ENCODE measurements at regions not wholly inside any gene's neighbourhood (a gene's known extent, or its start where the extent isn't known, plus 50 kb on each side); places are given as distances from the start of the nearest gene placed in this dataset.

GRCh38 chr2:136530146-136530545, 235.2 kb upstream of the THSD7B start:
- H3K4me1 Mint-ChIP-seq (ENCODE audit: low read depth): no peaks in the 10 kb centered on the region
- no peaks in the 10 kb centered on the region for H3K27me3 Mint-ChIP-seq
- H3K4me3 Mint-ChIP-seq: no peak overlapping the region
- H3K27ac Mint-ChIP-seq: no peak overlapping the region
- H3K36me3 Mint-ChIP-seq (ENCODE audit: low read depth): no peaks in the 10 kb centered on the region
- H3K9me3 Mint-ChIP-seq: no peaks in the 10 kb centered on the region

- no peaks in the 10 kb centered on the region for H3K36me3 Mint-ChIP-seq (ENCODE audit: low read depth)
- no peaks in the 10 kb centered on the region for H3K4me1 Mint-ChIP-seq (ENCODE audit: low read depth)
- no peaks in the 10 kb centered on the region for H3K9me3 Mint-ChIP-seq
- H3K27me3 Mint-ChIP-seq: no peaks in the 10 kb centered on the region
- H3K4me3 Mint-ChIP-seq: no peak overlapping the region
- H3K27ac Mint-ChIP-seq: no peak overlapping the region
Measured at GRCh38 chr2:136527560-136527959, 237.8 kb upstream of the THSD7B start.

DNA sequence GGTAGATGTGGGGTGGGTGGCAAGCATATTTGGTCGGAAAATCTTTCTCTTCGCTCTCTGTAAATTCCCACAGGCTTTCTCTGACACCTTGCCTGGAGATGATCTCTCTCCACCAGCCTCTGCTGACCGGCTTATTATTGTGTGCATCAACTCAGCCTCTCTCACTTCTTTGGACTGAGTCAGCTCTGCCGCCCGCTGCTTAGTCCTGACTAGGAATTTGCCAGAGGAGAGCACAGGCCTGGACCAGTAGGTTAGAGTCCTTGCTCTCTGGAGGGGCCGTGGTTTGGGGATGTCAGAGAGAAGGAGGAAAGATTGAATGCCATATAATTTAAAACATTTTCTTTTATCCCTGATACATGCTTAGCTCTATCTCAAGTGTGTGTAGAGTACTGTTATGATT, 242.6 kb upstream of the THSD7B start:
- no peaks in the 10 kb centered on the region for H3K36me3 Mint-ChIP-seq (ENCODE audit: low read depth)
- no peak overlapping the region for H3K27ac Mint-ChIP-seq
- no peaks in the 10 kb centered on the region for H3K9me3 Mint-ChIP-seq
- no peaks in the 10 kb centered on the region for H3K27me3 Mint-ChIP-seq
- no peaks in the 10 kb centered on the region for H3K4me1 Mint-ChIP-seq (ENCODE audit: low read depth)
- no peak overlapping the region for H3K4me3 Mint-ChIP-seq

GRCh38 chr2:136517716-136518115, 247.6 kb upstream of the THSD7B start:
- peaks cover 18% of the 10 kb centered on the region for H3K27me3 Mint-ChIP-seq
- H3K9me3 Mint-ChIP-seq: no peaks in the 10 kb centered on the region
- no peaks in the 10 kb centered on the region for H3K36me3 Mint-ChIP-seq (ENCODE audit: low read depth)
- H3K4me3 Mint-ChIP-seq: no peak overlapping the region
- H3K4me1 Mint-ChIP-seq (ENCODE audit: low read depth): no peaks in the 10 kb centered on the region
- no peak overlapping the region for H3K27ac Mint-ChIP-seq

- peaks cover 13% of the 10 kb centered on the region for H3K27me3 Mint-ChIP-seq
- no peaks in the 10 kb centered on the region for H3K36me3 Mint-ChIP-seq (ENCODE audit: low read depth)
- no peak overlapping the region for H3K27ac Mint-ChIP-seq
- no peak overlapping the region for H3K4me3 Mint-ChIP-seq
- H3K9me3 Mint-ChIP-seq: no peaks in the 10 kb centered on the region
- no peaks in the 10 kb centered on the region for H3K4me1 Mint-ChIP-seq (ENCODE audit: low read depth)
Measured at GRCh38 chr2:136510244-136510643, 255.1 kb upstream of the THSD7B start.

GRCh38 chr2:136505462-136505861, 259.9 kb upstream of the THSD7B start:
- no peaks in the 10 kb centered on the region for H3K27me3 Mint-ChIP-seq
- no peaks in the 10 kb centered on the region for H3K9me3 Mint-ChIP-seq
- H3K27ac Mint-ChIP-seq: no peak overlapping the region
- no peaks in the 10 kb centered on the region for H3K4me1 Mint-ChIP-seq (ENCODE audit: low read depth)
- no peaks in the 10 kb centered on the region for H3K36me3 Mint-ChIP-seq (ENCODE audit: low read depth)
- no peak overlapping the region for H3K4me3 Mint-ChIP-seq

DNA sequence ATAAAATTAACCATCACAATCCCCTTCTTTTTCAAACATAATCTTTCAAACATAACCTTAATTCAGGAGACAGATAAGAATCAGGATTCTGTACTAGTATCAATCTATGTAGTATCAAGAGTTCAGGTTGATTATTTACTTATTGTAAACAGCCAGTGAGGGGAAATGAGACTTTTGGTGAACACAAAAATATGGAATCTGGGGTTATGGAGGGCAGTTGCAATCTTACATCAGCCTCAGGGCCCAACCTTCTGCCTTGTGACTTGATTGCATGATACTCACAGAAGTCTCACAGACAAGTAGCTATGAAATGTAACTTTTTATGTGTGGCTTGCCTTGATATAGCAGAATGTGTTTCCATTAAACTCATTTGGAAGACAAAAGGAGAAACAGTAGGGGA, 262.7 kb upstream of the THSD7B start:
- H3K9me3 Mint-ChIP-seq: no peaks in the 10 kb centered on the region
- no peak overlapping the region for H3K27ac Mint-ChIP-seq
- H3K4me1 Mint-ChIP-seq (ENCODE audit: low read depth): no peaks in the 10 kb centered on the region
- no peaks in the 10 kb centered on the region for H3K27me3 Mint-ChIP-seq
- H3K4me3 Mint-ChIP-seq: no peak overlapping the region
- H3K36me3 Mint-ChIP-seq (ENCODE audit: low read depth): no peaks in the 10 kb centered on the region

- Mint-ChIP-seq H3K27ac (no peak overlapping the region), H3K9me3 (no peaks in the 10 kb centered on the region), H3K4me3 (no peak overlapping the region), H3K36me3 (ENCODE audit: low read depth) (no peaks in the 10 kb centered on the region), H3K4me1 (ENCODE audit: low read depth) (no peaks in the 10 kb centered on the region), H3K27me3 (peaks cover 6% of the 10 kb centered on the region)
Measured at GRCh38 chr2:136497709-136498108, 267.6 kb upstream of the THSD7B start.

GRCh38 chr2:136496966-136497365, 268.4 kb upstream of the THSD7B start:
- Mint-ChIP-seq H3K27ac (no peak overlapping the region), H3K36me3 (ENCODE audit: low read depth) (no peaks in the 10 kb centered on the region), H3K9me3 (peaks cover under 1% of the 10 kb centered on the region), H3K27me3 (peaks cover 6% of the 10 kb centered on the region), H3K4me1 (ENCODE audit: low read depth) (no peaks in the 10 kb centered on the region), H3K4me3 (no peak overlapping the region)

DNA sequence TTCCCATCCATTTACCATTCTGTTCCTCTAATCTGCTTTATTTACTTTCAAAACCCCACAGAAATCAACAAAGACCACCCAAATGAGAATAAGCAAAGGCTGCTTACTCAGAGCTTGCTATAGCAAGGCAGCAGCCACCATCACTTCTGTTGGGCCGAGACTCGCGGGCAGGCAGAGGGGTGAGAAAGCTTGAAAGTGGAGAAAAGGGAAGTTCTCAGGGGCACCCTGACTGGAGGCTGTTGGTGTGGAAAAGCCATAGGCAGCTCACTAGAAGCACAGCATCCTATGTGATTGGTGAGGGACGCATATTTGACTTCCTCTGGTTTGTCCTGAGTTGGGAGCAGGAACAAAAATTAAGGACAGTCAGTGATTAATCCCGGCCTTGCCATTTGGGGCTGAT, 269.7 kb upstream of the THSD7B start:
- no peak overlapping the region for H3K4me3 Mint-ChIP-seq
- peaks cover 15% of the 10 kb centered on the region for H3K27me3 Mint-ChIP-seq
- H3K27ac Mint-ChIP-seq: no peak overlapping the region
- no peaks in the 10 kb centered on the region for H3K36me3 Mint-ChIP-seq (ENCODE audit: low read depth)
- H3K4me1 Mint-ChIP-seq (ENCODE audit: low read depth): no peaks in the 10 kb centered on the region
- peaks cover 7% of the 10 kb centered on the region for H3K9me3 Mint-ChIP-seq

DNA sequence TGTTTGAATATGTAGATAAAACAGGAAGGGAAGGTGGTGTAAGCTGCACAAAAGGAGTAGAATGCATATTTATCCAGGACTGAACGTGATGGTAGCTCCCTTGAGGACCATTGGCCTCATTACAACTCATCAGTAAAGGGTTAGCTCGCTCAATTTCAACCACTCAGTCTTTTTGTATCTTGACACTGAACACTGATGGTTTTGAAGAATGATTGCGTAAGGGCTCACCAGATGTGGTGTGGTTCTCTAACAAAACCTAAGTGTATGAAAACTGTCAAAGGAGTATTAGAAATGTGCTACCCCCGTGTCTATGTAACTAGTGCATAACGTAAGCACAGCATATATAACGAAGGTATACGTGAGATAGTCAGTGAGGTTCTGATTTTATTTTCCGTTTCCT, 272.4 kb upstream of the THSD7B start:
- Mint-ChIP-seq H3K27me3 (peaks cover 16% of the 10 kb centered on the region), H3K4me1 (ENCODE audit: low read depth) (no peaks in the 10 kb centered on the region), H3K36me3 (ENCODE audit: low read depth) (no peaks in the 10 kb centered on the region), H3K4me3 (no peak overlapping the region), H3K27ac (no peak overlapping the region), H3K9me3 (peaks cover 7% of the 10 kb centered on the region)

GRCh38 chr2:136490100-136490499, 275.2 kb upstream of the THSD7B start:
- peaks cover 16% of the 10 kb centered on the region for H3K27me3 Mint-ChIP-seq
- peaks cover 7% of the 10 kb centered on the region for H3K9me3 Mint-ChIP-seq
- no peak overlapping the region for H3K4me3 Mint-ChIP-seq
- H3K4me1 Mint-ChIP-seq (ENCODE audit: low read depth): no peaks in the 10 kb centered on the region
- no peak overlapping the region for H3K27ac Mint-ChIP-seq
- no peaks in the 10 kb centered on the region for H3K36me3 Mint-ChIP-seq (ENCODE audit: low read depth)

DNA sequence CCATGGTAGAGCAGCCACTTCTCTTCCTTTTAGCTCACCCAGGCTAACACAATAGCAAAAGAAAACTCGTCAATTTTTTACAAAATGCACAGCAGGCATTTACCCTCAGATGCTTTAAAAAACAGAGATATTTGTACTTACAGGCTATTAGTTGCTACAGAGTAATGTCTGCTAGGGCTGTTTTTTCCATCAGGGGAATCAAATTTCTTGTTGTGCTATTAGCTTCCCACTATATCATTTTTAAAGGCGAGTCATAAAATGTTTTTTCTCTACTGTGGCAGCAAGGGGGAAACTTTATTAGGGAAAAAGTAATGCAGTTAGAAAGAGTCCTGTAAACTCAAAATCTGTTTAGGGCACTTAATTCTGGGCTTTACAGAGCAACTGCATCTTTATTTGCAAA, 277.9 kb upstream of the THSD7B start:
- Mint-ChIP-seq H3K4me1 (ENCODE audit: low read depth) (no peaks in the 10 kb centered on the region), H3K27me3 (peaks cover 16% of the 10 kb centered on the region), H3K4me3 (no peak overlapping the region), H3K36me3 (ENCODE audit: low read depth) (no peaks in the 10 kb centered on the region), H3K9me3 (peaks cover 7% of the 10 kb centered on the region), H3K27ac (no peak overlapping the region)

DNA sequence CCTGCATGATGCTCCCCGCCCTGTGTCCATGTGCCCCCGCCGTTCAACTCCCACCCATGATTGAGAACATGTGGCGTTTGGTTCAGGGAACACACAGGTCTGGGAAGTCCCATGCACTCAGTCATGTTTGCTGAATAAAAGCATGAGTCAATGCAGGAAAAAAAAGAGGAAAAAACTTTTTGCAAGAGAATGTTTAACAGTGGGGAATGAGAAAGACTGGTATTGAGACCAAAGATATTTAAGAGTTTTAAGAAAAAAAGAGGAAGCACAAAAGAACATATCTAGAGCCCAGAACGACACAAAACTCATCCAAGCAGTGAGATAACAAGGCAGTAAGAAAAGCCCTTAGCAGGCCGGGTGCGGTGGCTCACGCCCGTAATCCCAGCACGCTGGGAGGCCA, 279.2 kb upstream of the THSD7B start:
- H3K4me3 Mint-ChIP-seq: no peak overlapping the region
- H3K27me3 Mint-ChIP-seq: peaks cover 9% of the 10 kb centered on the region
- no peak overlapping the region for H3K27ac Mint-ChIP-seq
- no peaks in the 10 kb centered on the region for H3K9me3 Mint-ChIP-seq
- no peaks in the 10 kb centered on the region for H3K4me1 Mint-ChIP-seq (ENCODE audit: low read depth)
- H3K36me3 Mint-ChIP-seq (ENCODE audit: low read depth): no peaks in the 10 kb centered on the region

DNA sequence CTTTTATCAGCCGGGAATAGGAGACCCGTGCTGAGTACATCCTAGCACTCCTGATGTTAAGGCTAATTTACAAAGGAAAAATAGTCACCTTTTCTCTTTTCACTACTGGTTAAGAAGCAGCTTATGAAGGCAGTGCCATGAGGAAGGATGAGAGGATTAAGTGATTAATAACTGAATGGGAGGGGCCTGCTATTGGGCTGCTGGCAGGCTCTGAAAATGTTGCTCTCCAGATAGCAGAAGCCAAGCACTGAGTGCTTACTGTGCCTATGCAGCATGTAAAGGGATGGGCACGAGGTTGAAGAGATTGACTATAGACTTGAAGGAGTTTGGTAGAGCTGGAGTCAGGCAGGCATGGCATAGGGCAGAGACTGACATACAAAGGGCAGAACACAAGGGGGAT, 282.4 kb upstream of the THSD7B start:
- H3K9me3 Mint-ChIP-seq: peaks cover 8% of the 10 kb centered on the region
- no peaks in the 10 kb centered on the region for H3K36me3 Mint-ChIP-seq (ENCODE audit: low read depth)
- H3K4me3 Mint-ChIP-seq: no peak overlapping the region
- no peaks in the 10 kb centered on the region for H3K4me1 Mint-ChIP-seq (ENCODE audit: low read depth)
- no peak overlapping the region for H3K27ac Mint-ChIP-seq
- peaks cover 6% of the 10 kb centered on the region for H3K27me3 Mint-ChIP-seq

GRCh38 chr2:136482006-136482405, 283.3 kb upstream of the THSD7B start:
- Mint-ChIP-seq H3K4me1 (ENCODE audit: low read depth) (no peaks in the 10 kb centered on the region), H3K9me3 (peaks cover 13% of the 10 kb centered on the region), H3K36me3 (ENCODE audit: low read depth) (no peaks in the 10 kb centered on the region), H3K4me3 (no peak overlapping the region), H3K27ac (no peak overlapping the region), H3K27me3 (peaks cover 6% of the 10 kb centered on the region)

- Mint-ChIP-seq H3K36me3 (ENCODE audit: low read depth) (no peaks in the 10 kb centered on the region), H3K4me3 (no peak overlapping the region), H3K27me3 (peaks cover 3% of the 10 kb centered on the region), H3K27ac (no peak overlapping the region), H3K9me3 (peaks cover 13% of the 10 kb centered on the region), H3K4me1 (ENCODE audit: low read depth) (no peaks in the 10 kb centered on the region)
Measured at GRCh38 chr2:136479696-136480095, 285.6 kb upstream of the THSD7B start.
